ENCODE measurements at regions not wholly inside any gene's neighbourhood (a gene's known extent, or its start where the extent isn't known, plus 50 kb on each side); places are given as distances from the start of the nearest gene placed in this dataset.

DNA sequence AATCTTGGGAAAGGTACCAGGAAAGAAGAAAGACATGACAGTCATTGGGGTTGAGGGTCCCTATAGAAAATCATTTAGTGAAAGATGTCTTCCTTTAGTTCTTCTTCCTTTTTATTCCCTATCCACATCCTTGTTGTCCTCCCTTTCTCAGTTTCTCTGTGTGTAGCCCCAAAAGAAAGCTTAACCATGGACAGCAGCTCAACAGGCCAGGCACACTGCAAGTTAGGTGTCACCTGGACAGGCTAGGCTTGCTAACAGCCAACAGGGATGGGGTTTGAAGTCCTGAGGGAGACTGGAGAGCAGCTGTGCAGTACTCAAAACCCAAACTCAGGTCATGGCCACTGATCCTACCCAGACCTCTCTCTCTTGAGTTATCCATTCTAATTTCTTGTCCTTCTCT lies 543.1 kb downstream of the TUSC7 start:
- intact Hi-C loops (cut with DNase I; ENCODE audit: low total_unique reads): no loop called here
- Histone ChIP-seq H3K9me3 (no peaks in the 10 kb centered on the region), H3K27me3 (replicated peaks in 1 of 7) (no peaks in the 10 kb centered on the region), H3K4me3 (no peak overlapping the region), H3K4me1 (no peaks in the 10 kb centered on the region), H3K36me3 (no peaks in the 10 kb centered on the region), H3K27ac (no peak overlapping the region)
- DNase-seq: no peak
- TF ChIP-seq POLR2AphosphoS5 (IDR thresholded peaks at IDR 0.05) (no peak), CTCF (IDR thresholded peaks at IDR 0.05 in 8 of 11, conservative IDR thresholded peaks at IDR 0.05 in 3 of 11) (no peak), POLR2A (IDR thresholded peaks at IDR 0.05) (no peak)

DNA sequence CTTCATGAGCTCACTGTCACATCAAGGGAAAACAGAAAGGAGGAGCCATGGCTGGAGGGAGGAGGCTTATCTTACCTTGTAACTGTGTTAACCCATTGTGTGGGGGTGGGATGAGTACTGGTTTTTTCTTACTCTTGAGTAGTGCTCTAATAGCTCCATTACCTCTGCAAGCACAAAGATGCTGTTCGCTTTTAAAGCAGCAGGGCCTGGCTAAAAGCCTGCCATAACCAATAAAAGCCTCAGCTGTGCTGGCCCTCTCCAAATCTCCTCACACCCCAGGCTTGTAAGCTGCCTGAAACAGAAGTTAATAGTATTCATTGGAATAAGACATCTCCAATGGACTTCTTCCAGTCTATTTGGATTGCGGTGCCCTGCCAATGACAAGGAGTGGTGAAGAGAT lies 544.1 kb downstream of the TUSC7 start:
- Histone ChIP-seq H3K36me3 (no peaks in the 10 kb centered on the region), H3K9me3 (no peaks in the 10 kb centered on the region), H3K27me3 (replicated peaks in 1 of 7) (no peaks in the 10 kb centered on the region), H3K27ac (no peak overlapping the region), H3K4me1 (no peaks in the 10 kb centered on the region), H3K4me3 (no peak overlapping the region)
- TF ChIP-seq CTCF (IDR thresholded peaks at IDR 0.05 in 8 of 11, conservative IDR thresholded peaks at IDR 0.05 in 3 of 11) (no peak), POLR2A (IDR thresholded peaks at IDR 0.05) (no peak), POLR2AphosphoS5 (IDR thresholded peaks at IDR 0.05) (no peak)
- intact Hi-C loops (cut with DNase I; ENCODE audit: low total_unique reads): no loop called here
- no peak for DNase-seq
- WGBS, 5 donors: 90 to 100% (median 94%) methylated on average over 2 of the region's 2 CpGs

DNA sequence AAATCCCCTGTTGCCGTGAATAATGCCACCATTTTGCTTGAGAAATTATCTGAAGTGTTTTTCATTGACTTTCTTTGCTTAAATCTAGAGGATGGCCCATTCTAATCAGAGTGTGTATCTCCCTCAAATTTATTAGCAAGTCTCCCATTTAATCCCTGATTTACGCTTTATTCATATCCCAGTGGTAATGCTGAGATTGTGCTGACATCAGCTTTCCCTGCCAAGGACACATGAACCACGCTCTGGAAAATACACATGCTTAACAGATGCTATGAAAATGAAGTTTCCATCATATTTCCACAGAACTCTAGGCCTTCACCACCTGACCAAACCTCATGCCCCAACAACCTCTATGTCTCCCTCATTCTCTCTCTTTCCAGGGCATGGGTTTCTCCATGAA lies 545.4 kb downstream of the TUSC7 start:
- TF ChIP-seq POLR2A (IDR thresholded peaks at IDR 0.05): no peak
- no peak for TF ChIP-seq POLR2AphosphoS5 (IDR thresholded peaks at IDR 0.05)
- TF ChIP-seq CTCF (IDR thresholded peaks at IDR 0.05 in 8 of 11, conservative IDR thresholded peaks at IDR 0.05 in 3 of 11): no peak
- intact Hi-C loops (cut with DNase I; ENCODE audit: low total_unique reads): no loop called here
- H3K27ac ChIP-seq: no peak overlapping the region
- no peaks in the 10 kb centered on the region for H3K36me3 ChIP-seq
- WGBS, 5 donors: 65 to 85% (median 81%) methylated on average over 3 of the region's 3 CpGs
- peaks cover 0 to 3% (median 0%) of the 10 kb centered on the region in 8 donors for H3K9me3 ChIP-seq
- no peaks in the 10 kb centered on the region for H3K27me3 ChIP-seq (replicated peaks in 1 of 7)
- H3K4me1 ChIP-seq: no peaks in the 10 kb centered on the region
- DNase-seq: no peak
- no peak overlapping the region for H3K4me3 ChIP-seq

GRCh38 chr3:117255736-117256135 lies 546.2 kb downstream of the TUSC7 start:
- Histone ChIP-seq H3K36me3 (no peaks in the 10 kb centered on the region), H3K27ac (no peak overlapping the region), H3K4me1 (no peaks in the 10 kb centered on the region), H3K9me3 (peaks cover 0 to 3% (median 0%) of the 10 kb centered on the region in 8 donors), H3K27me3 (replicated peaks in 1 of 7) (no peaks in the 10 kb centered on the region), H3K4me3 (no peak overlapping the region)
- intact Hi-C loops (cut with DNase I; ENCODE audit: low total_unique reads): no loop called here
- TF ChIP-seq POLR2AphosphoS5 (IDR thresholded peaks at IDR 0.05): no peak
- no peak for TF ChIP-seq POLR2A (IDR thresholded peaks at IDR 0.05)
- no peak for TF ChIP-seq CTCF (IDR thresholded peaks at IDR 0.05 in 8 of 11, conservative IDR thresholded peaks at IDR 0.05 in 3 of 11)
- no peak for DNase-seq
- WGBS, 5 donors: 90 to 95% (median 94%) methylated on average over 1 of the region's 1 CpG

All from spleen (tissue), 11 donors.